Left colon (tissue), 2 donors: ENCODE measurements at regions not wholly inside any gene's neighbourhood (a gene's known extent, or its start where the extent isn't known, plus 50 kb on each side); places are given as distances from the start of the nearest gene placed in this dataset.
"Not testable (repeated sequence)": the region's sequence is repeated elsewhere in the genome, so short reads cannot be mapped to it uniquely, and the experiment has no call there.

ENCODE experiments used
- ATAC-seq: fragments of 200-7000 bp; cut with Tn5 transposase; one replicate; pipeline ENCODE4 v1.9.1; 2020; ENCODE audit warnings: mild to moderate bottlenecking, moderate library complexity
- DNase-seq, 2 donors: peaks; one replicate each; pipeline ENCODE4 v3.0.0-alpha.2; 2020
- intact Hi-C, 2 donors: fragments of 100-400 bp; cut with DNase I in 1 of 2; cut with micrococcal nuclease in 1 of 2; formaldehyde crosslinking; loops; one replicate each; pipeline versions ENCODE4 v1.11.2 to v1.14.0; 2022; cut with DNase I, micrococcal nuclease
- donor health status: DM: no; HTN: no; CAD: no.
- donor health status: DM: yes; HTN: yes; CAD: no.

DNA sequence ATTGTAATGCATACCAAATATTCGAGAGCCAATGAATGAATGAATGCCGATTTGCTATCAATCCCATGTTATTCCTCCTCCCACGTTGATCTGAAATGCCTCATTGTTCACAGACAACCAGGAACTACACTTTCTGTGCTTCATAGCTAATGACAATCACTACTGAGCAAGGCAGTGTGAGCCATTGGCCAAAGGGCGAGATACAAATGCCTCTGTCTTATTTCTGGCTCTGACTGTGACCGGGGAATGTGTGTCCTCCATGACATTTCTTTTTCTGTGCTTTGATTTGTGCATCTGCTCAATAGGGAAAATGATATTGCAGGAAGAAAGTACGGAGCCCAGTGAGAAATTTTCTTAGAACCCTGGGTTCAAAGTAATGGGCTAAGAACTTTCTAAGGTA is 217.1 kb downstream of the CXCL12 start:
- intact Hi-C loops, result no loop called here
- ATAC-seq (no peak), DNase-seq (no peak)

DNA sequence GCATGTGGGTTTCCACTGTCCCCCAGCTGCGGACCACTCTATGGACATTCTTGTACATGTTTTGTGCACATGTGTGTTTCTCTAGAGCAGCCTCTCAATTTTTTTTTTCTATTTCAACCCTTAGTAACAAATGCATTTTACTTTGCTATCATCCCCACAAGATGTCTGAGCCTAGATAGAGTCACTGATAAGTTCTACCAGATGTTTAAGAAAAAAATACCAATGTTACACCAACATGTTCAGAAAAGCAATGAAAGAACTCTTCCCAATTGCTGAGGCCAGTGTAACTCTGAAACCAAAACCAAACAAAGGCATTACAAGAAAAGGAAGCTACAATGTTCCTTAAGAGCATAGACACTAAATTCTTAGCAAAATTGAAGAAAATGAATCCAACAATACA is 218.5 kb downstream of the CXCL12 start:
- DNase-seq (no peak), ATAC-seq (no peak)
- intact Hi-C loops, result no loop called here

DNA sequence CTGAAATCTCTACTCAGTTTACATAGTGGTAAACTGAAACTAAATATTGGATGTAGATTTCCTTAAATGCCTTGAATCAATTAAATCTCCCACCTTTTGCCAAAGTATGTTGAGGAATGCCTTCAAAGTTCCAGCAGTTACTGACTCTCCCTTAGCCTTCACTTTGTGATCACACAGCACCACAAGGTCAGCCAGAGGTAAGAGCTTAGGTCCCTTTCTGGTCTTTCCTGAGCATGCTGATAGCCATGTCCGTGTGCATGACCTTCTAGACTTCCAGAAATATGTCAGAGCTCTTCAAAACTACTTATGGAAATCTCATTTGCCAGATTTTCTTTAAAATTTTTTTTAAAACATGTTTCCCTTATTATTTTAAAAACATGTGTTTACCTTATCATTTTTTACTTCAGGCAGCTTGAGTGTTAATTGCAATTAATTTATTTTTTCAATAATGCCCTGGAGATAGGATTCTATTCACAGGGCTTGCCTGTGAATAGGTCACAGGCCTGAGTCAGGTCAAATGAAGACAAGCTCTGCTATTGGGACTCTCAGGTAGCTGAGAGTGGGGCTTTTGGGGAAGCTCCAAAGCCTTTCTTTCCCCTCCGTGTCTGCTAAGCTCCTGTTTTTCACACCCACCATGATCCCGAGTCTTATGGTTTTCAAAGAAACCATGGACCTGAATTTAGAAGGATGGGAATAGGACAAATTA is 220.5 kb downstream of the CXCL12 start:
- ATAC-seq (no peak), DNase-seq (no peak)
- intact Hi-C loops, result no loop called here

DNA sequence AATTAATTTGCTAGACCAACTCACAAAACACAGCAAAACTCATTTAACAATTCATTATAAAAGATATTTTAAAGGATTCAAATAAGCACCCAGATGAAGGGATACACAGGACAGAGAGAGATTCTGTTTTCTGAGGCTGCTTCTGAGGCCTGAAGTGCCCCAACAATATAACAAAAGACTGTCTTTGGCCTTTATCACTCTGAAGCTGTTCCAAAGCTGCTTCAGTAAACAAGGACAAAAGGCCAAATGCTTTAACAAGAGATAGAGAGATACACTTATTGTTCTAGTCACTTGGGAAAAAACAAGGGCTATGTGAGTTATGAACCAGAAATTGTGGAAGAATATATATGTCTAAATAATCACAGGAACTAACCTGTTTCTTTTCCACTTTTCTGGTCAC is 223.7 kb downstream of the CXCL12 start:
- DNase-seq, result no peak
- ATAC-seq, result no peak
- intact Hi-C loops, result no loop called here

DNA sequence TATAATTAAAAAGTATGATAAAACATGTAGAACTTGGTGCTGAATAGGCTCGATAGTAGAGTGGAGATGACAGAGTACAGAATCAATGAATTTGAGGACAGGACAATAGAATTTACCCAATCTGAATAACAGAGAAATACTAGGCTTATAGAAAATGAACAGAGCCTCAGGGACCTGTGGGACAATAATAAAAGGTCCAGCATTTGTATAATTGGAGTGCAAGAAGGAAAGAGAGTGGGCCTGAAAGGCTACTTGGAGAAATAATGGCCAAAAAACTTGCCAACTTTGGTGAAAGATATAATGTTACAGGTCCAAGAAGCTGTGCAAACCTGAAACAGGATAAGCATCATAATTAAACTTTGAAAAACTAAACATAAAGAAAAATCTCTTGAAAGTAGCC is 227.3 kb downstream of the CXCL12 start:
- intact Hi-C loops, result no loop called here
- ATAC-seq (no peak), DNase-seq (no peak)

DNA sequence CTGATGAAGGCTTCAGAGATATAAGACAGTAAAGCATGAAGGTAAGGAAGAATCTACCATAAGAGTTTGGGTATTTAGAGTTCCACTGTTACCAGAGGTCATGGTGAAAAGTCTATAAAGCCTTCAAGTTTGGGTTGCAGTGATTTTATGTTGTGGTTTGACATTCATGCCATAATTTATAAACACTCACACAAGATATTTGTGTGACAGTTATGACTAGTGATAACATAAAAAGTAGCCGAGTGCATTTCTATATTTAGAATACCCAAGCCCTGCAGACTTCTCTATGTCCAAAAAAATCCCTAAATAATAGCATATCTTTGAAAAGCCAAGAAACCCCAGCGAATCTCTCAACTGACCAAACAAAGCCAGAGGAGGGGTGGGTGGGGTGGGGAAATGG is 229.9 kb downstream of the CXCL12 start:
- intact Hi-C loops, result no loop called here
- ATAC-seq, result no peak
- no peak for DNase-seq

DNA sequence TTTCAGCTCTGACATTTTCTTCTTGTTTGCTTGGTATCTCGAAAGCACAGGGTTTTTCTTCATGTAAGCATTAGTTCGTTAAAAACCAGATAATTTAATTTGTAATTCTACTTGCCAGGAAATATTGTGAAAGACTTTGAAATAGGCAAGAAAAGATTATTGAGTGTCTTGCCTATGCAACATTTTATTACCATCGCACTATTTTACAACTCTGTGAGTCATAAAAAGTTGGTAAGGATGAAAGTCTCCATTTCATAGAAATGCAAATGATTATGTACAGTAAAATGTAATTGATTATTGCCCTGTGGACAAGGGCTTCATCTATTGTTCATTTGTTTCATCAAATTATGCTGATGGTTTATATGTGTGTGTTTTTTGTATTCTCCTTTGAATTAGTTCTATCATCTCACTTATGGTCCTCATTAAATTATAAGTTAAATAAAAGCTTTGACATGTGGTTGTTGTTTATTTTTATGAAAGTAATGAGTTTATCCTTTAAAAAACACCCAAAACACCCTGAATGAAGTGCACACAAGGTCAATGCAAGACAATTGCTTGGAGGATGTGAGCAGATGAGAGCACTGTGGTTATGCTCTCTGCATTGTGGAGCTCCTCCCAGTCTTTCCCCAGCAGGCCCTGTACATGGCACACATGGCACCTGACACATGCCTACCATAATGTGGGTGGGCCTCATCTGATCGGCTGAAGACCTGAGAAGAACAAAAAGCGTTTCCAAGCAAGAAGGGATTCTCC is 230.8 kb downstream of the CXCL12 start:
- intact Hi-C loops, result no loop called here
- ATAC-seq, result no peak
- no peak for DNase-seq

DNA sequence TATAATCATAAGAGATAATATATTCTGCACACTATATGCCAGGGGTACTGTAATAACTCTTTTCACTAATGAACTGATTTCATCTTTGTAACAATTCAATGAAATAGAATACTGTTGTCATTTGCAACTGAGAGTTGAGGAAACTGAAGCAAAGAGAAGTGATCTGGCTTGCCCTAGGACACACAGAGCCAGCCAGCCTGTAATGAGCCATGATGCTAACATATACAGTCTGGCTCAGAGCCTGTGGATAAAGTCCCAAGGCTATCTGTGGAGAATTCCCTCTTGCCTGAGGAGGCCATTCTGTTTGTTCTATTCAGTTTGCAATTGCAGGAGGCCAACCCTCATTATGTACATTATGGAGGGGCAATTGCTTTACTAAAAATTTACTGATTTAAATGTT is 241.3 kb downstream of the CXCL12 start:
- intact Hi-C loops, result no loop called here
- ATAC-seq, result no peak

DNA sequence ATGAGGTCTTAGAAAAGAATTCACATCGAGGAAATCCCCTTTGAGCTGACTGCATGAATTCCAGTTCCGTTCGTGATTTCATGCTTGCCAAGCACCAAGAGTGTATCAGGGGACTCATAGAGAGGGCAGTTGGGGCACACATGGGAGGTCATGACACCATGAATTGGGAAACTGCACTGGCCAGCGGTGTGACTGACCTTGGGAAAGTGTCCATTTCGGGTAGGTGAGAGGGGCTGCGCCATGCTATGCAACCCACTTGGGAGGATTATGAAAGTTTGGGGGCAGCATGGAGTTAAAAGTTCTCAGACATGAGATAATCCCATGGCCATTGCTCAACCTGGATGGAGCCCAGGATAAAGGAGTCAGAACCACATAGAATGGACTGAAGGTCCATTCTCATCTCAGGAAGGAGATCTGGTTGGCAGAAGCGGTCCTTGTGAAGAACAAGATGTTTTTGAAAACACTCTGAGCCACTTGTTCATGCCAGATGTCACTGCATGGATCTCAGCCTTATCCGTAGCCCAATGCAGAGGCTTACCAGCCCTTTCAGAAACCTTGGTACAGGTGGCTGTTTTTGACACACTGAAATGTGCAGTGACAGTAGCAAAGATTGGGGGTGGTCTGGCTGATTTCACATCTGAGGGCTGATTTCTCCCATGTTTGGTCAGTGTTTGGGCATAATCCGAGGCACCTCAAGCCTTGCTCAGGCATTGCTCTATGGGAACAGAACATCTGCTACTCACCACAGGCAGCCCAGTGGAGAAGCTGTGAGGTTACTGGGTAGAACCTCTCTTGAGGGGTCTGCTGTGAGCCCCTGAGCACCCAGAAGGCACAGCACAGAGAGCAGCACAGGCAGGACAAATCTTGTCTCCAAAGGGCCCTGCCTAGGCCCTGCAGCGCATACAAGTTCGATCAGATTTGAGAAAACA is 252.3 kb downstream of the CXCL12 start:
- intact Hi-C loops, result no loop called here

More for the DNA sequence above, 241.3 kb downstream of the CXCL12 start:
- DNase-seq, result no peak

DNA sequence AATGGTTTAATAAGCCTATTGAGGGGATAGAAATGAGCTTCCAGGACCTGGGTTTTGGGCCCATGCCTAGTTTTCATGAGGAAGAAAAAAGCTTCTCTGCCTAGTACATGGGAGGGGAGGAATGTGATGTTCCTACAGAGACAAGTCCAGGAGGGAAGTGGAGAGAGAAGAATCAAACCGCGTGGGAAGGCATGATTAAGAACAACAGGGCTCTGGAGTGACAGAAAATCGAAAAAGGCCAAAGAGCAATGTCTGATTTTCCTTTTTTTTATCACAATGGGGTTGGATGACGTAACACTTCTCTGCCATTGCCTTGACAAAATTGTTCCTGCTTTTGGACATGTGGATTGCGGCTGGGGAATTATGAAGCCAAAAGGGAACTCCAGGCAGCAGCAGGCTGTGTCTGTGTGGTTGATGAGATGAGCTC is 258.6 kb downstream of the CXCL12 start:
- ATAC-seq (no peak), DNase-seq (no peak)
- intact Hi-C loops, result no loop called here

More for the DNA sequence above, 252.3 kb downstream of the CXCL12 start:
- ATAC-seq (no peak), DNase-seq (no peak)

DNA sequence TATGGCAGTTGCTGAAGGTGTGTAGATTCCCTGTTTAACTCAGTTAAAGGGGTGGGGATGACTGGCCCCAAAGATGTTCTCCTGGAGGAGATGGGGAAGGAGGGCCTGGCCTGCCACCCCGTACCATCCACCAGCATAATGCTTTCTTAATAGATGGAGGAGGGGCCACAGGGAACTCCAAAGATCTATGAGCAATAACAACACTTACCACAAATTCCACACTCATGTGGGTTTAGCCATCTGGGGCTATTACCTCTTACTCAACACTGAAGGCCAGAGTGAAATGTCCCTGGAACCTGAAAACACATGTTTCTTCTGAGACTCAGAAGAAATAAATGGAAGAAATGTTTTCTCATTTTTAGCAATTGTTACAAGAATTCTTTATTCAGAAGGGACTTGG is 259.0 kb downstream of the CXCL12 start:
- intact Hi-C loops, result no loop called here
- ATAC-seq (no peak), DNase-seq (no peak)

DNA sequence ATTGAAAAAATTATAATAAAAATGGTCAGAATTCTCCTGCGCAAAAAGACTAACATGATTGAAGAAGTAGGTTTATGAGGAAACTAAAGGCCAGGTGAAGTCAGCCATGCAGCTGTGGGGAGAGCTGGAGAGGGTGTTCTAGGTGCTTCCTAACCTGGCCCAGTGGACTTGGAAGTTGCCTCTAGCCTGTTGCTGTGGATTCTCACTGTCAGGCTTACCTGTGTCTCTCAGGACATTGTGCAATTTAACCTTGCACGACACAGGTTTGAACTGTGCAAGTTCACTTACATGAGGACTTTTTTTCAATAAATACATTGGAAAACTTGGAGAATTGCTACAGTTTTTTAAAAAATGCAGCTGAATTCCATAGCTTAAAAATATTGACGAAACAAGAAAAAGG is 266.4 kb downstream of the CXCL12 start:
- intact Hi-C loops, result no loop called here
- no peak for ATAC-seq

DNA sequence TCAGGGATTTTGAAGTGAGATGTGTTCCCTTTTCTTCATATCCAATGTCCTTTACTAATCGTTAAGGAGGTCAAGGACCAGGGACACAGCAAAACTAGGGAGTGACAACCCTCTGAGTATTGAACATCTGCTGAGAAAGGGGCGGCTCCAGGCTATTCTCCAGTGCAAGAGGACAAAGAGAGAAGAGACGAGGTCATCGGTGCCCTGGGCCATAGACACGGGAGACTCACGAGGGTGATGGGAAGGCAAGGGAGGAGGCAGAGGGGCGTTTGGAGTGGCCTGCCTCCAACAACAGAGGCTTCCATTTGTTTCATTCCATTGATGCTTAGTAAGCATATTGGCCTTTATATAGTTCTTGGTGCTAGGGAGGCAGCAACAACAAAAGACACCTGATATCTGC is 268.4 kb downstream of the CXCL12 start:
- no peak for DNase-seq
- intact Hi-C loops, result no loop called here
- no peak for ATAC-seq

More for the DNA sequence above, 266.4 kb downstream of the CXCL12 start:
- DNase-seq, result no peak

DNA sequence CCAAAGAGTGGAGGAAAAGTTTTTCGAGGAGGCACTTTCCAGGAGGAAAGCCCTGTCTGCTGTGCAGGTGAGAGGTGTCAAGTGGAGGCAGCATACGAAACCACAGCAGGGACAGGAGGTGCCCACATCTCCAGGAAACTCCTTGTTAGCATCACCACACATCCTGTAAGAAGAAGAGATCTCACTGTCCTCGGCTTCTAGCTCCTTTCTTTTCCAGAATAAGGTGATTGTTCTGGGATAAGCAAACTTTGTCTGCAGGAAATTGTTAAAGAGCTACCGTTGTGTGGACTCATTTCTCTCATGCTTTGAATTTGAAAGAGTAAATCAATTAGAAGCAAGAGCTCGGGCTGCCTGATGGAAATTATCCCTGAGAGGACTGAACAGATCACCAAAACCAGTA is 269.4 kb downstream of the CXCL12 start:
- intact Hi-C loops, result no loop called here
- DNase-seq, result no peak
- ATAC-seq, result no peak

DNA sequence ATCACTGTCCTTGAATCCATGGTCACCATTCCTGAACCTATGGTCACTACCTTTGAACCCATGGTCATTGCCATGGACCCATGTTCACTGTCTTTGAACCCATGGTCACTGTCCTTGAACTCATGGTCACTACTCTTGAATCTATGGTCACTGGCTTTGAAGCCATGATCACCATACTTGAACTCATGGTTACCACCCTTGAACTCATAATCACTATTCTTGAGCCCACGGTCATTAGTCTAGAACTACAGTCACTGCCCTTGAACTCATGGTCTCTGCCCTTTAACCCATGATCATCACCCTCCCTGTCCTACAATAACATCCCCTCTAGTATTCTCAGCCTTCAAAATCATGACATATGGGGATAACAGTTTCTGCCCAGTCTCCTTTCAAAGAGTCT is 270.5 kb downstream of the CXCL12 start:
- ATAC-seq (no peak), DNase-seq (no peak)
- intact Hi-C loops, result no loop called here

DNA sequence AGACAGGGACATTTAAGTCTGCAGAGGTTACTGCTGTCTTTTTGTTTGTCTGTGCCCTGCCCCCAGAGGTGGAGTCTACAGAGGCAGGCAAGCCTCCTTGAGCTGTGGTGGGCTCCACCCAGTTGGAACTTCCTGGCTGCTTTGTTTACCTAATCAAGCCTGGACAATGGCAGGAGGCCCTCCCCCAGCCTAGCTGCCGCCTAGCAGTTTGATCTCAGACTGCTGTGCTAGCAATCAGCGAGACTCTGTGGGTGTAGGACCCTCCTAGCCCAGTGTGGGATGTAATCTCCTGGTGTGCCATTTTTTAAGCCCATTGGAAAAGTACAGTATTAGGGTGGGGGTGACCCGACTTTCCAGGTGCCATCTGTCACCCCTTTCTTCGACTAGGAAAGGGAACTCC is 272.6 kb downstream of the CXCL12 start:
- DNase-seq, ATAC-seq, intact Hi-C loops: not testable (repeated sequence)

DNA sequence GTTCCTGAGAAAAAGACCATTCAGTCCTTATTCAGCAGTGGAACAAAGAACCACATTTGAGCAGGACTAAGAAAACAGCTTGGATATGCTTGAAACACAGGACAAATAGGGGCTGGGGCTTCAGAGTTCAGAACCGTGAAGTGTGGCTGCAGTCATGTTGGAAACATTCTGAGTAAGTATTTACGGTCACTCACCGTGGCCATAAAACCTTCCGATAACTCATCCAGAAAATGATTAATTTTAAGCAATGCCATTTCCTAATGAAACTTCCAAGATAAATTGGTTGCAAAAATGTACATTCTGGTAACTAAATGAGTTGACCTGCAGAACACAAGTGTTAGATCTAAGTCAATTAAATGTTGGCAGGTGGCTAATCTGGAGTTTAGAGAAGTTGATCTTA is 279.2 kb downstream of the CXCL12 start:
- ATAC-seq, result no peak
- intact Hi-C loops, result no loop called here
- DNase-seq, result no peak

DNA sequence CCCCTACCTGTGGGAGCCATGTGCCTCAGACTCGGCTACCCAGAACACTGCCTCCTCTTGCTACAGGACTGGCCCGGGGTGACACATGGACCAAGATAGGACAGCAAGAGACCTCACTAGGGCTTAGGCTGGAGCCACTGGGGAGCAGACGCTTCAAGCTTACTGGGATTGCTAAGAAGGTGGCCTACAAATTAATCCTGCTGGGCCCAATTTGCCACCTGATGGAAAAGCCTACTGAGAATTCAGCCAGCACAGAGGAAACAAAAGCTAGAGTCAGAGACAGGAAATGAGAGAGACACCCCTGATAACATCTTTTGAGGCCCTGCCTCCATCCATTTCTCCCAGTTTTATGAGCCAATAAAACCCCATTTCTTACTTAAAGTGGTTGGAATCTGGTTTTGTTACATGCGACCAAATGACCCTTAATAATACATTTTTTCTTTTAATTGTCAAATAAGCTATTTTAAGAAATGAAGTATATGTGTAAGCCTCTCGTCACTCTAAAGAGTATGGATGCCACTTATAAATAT is 282.1 kb downstream of the CXCL12 start:
- no peak for DNase-seq
- intact Hi-C loops, result no loop called here
- no peak for ATAC-seq

DNA sequence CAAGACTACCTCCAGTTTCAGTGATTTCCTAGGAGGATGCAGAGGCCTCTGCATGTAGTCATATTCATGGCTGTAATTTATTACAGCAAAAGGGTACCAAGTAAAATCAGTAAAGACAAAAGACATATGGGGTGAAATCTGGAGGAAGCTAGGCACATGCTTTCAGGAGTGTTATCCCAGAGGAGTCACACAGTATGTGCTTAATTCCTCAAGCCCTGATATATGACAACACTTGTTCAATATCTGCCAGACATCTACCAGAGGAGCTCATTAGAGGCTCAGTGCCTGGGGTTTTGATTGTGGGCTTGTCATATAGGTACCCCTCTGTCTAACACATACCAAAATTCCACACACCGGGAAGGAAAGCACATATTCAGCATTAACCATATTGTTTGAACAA is 283.8 kb downstream of the CXCL12 start:
- intact Hi-C loops, result no loop called here
- DNase-seq (no peak), ATAC-seq (no peak)
